SHP77 treated with DMSO at 0.1 percent for 48 hours (cell line): ENCODE measurements at regions not wholly inside any gene's neighbourhood (a gene's known extent, or its start where the extent isn't known, plus 50 kb on each side); places are given as distances from the start of the nearest gene placed in this dataset.

ENCODE experiments used
- DNase-seq: peaks from one replicate; lab custom pipeline; 2025; lab: John Stamatoyannopoulos, UW

DNA sequence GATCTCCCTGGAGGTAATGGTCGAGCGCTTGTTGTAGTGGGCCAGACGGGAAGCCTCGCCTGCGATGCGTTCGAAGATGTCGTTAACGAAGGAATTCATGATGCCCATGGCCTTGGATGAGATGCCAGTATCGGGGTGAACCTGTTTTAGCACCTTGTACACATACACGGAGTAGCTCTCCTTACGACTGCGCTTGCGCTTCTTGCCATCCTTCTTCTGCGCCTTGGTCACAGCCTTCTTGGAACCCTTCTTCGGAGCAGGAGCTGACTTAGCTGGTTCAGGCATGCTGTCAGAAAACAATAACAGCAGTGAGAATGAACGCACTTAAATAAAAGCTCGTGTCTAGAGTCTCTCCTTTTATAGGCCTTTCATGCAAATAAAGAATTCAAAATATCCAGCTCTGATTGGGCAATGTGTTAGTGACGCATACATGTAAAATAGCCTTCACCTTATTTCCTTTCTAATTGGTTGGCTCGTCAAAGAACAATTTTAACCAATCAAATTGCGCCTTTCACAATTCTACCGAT lies 129.2 kb downstream of the HFE start:
- DNase-seq: peak; percentile 97

GRCh38 chr6:26216886-26217713 lies 129.9 kb downstream of the HFE start:
- DNase-seq: no peak

DNA sequence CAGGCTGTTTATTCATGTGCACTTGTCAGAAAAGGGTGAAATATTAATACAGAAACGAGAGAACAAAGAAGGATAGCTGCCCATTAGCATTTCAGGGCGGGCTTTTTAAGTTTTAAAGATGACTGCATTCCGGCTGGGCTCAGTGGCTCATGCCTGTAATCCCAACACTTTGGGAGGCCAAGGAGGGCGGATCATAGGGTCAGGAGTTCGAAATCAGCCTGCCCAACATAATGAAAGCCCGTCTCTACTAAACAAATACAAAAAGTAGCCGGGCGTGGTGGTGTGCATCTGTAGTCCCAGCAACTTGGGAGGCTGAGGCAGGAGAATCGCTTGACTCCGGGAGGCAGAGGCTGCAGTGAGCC lies 130.5 kb downstream of the HFE start:
- no peak for DNase-seq

DNA sequence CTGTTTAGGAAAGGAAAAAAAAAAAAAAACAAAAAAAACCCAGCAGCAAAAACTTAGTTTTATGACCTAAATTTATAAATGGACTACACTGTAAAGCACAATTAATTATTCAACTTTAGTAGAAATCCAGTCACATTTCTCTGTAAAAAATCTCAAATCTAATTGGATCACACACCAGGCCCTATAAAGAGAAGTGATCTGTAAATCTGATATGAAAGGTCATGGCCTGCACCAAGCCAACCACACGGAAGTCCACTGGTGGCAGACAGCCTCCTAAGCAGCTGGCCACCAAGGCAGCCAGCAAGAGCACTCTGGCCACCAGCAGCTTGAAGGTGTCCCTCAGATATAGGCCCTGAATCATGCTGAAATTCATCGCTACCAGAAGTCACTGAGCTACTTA lies 131.6 kb downstream of the HFE start:
- DNase-seq: no peak

GRCh38 chr6:26220145-26220970 lies 133.1 kb downstream of the HFE start:
- DNase-seq: no peak

DNA sequence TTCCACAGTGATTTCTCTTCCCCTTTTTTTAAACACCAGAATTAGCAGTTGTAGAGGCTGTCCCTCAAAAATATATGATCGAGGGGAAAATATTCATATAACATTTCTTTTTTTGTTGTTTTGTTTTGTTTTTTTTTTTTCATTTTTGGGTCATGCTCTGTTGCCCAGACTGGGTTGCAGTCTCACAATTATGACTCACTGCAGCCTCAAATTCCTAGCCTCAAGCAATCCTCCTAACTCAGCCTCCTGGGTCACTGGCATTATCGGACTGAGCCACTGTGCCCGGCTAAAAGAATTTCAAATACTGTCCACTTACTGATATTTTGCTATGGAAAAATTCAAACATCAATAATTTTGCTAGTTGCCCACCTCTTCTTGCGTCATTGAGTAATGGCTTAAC lies 134.0 kb downstream of the HFE start:
- DNase-seq: no peak

DNA sequence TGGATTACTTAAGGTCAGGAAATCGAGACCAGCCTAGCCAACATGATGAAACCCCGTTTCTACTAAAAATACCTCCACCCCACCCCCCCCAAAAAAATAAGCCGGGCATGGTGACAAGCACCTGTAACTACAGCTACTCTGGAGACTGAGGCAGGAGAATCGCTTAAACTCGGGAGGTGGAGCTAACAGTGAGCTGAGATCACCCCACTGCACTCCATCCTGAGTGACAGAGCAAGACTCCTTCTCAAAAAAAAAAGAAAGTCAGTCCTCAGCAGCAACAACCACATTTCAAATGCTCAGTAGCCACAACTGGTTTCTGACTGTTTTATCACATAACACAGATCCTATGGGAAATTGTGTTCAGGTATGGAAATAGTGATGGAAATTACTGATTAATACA lies 135.3 kb downstream of the HFE start:
- no peak for DNase-seq

DNA sequence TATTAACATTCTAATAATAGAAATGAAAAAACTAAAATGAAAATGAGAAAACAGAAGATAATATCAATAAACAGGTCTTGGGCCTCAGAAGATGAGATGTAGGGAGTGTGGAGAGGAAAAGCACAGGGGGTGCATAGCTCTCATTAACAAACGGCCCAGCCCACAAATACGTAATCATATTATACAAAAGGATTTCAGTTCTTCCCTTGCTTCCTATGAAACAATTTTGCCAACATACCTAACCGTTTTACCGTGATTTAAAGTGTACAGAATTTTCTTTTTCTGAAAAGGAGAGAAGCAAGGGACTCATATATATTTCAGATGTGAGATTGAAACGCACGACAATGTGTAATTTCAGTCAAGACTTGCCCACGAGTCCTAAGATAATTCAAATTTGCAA lies 136.0 kb downstream of the HFE start:
- no peak for DNase-seq

- DNase-seq: peak; percentile 97
Observed at GRCh38 chr6:26223650-26224546, 136.7 kb downstream of the HFE start.

- DNase-seq: no peak
Observed at GRCh38 chr6:26224547-26224912, 137.3 kb downstream of the HFE start.

DNA sequence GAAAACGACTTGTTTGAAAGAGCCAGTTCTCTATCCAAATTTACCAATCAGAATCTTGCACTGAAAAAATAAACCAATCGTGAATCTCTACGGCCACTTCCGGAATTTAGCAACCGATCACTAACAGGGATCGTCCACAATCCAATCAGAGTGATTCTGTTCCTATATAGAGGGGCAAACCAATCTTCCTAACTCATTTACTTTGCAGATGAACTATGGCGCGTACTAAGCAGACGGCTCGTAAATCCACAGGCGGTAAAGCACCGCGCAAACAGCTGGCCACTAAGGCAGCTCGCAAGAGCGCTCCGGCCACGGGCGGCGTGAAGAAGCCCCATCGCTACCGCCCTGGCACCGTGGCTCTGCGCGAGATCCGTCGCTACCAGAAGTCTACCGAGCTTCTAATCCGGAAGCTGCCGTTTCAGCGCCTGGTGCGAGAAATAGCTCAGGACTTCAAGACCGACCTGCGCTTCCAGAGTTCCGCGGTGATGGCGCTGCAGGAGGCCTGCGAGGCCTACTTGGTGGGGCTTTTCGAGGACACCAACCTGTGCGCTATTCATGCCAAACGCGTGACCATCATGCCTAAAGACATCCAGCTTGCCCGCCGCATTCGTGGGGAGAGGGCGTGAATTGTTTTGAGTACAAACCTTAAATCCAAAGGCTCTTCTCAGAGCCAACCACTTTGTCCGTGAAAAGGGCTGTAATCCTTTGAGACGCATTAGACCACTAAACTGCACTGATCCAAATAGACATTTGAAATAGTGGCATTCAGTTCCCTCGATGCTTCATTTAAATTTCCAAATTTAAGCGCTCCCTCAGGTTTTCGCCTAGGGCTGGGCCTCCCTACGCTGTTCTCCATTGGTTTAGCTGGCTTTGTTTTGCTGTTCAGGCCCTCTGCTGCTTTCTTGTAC lies 138.0 kb downstream of the HFE start:
- no peak for DNase-seq

DNA sequence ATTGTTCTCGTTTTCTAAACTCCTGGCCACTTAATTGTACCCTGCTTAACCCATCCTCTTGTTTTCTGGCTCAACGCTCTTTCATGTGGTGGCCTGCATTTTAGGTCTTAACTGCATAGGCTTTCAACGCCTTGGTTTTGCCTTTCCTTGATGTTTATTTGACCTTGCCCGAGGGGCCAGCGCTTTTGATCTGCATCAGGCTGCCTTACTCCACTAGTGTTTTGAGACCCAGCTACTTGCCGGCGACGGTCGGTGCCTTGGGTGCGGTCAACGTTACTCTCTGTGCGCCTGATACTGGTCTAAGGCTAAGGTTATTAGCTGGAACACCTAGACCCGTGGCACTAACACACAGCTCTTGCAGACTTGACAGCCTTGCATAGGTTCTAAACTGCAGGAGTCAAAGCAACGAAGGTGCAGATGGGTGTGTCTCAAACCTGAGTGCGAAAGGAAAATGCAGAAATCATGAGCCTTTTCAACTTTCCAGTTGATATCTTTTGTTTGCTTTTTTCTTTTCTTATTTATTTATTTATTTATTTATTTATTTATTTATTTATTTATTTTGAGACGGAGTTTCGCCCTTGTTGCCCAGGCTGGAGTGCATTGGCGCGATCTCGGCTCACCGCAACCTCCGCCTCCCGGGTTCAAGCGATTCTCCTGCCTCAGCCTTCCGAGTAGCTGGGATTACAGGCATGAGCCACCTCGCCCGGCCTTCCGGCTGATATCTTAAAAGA lies 138.8 kb downstream of the HFE start:
- DNase-seq: no peak

DNA sequence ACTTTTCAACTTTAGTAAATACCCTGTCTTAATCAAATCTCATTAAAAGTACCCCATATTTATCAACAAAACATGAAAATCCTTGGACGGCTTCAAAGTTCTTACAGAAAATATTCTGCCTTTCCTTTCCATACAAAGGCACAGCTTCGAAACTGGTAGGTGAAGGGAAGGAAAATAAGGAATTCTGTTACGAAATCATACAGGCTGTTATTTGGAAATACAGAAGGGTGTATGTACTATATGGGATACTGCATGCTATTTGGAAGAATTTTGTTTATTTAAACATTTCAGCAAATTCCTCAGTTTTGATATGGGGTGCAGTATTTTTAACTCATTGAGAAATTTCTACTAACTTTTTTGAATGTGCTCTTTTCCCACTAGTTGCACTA lies 138.4 kb upstream of the BTN3A2 start:
- DNase-seq: no peak

- no peak for DNase-seq
Observed at GRCh38 chr6:26230351-26230750, 134.6 kb upstream of the BTN3A2 start.

DNA sequence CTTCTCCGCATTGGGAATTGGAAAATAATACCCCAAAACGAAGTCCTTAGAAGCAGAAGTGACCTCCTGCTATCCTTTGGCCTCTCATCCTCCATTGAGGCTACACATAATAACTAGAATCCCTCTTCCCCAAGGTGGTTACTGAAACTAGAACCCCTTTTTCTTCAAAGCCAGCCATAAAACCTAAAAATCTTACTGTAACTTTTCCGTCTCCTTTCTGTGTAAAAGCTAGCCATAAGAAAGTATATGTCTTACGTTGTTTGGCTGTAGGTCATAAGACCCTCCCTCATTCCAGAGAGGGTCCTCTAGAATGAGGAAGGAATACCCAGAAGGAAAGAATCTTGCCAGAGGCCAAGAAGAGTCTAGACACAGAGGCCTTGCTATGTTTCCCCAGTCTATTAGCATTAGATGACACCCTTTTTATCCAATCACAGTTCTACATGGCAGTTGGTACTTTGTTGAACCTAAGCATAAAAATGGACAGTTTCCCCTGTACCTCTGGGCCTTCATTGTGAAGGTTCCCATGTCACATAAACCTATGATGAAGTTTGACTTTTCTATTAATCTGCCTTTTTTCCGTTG lies 133.9 kb upstream of the BTN3A2 start:
- no peak for DNase-seq

DNA sequence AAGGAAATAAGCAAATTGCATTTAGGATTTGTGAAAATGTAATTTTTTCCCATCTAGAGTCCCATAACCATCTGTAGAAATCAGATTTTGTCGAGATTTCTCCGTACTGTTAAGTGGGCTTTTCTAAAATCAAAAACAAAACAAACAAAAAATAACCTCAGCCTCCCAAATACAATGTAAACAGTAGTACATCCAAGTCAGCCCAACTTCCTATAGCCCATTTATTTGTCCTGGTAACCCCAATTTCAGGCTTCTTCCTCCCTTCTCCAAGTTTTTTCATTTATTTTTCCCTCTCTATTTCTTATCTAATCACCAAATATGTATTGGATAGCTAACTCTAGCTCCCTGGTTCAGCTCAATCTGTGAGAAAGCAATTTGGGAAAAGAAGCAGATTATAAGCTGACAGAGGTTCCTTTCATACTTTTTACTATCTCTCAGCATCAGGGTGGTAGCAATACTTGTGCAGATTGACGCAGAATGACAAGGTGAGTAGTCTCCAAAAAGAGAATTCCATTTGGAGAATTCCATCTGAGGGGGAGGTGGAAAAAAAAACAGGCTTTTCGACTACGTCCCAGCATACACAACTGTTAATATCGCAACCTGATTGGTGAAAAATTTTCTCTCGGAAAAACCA lies 132.6 kb upstream of the BTN3A2 start:
- no peak for DNase-seq

- DNase-seq: no peak
Observed at GRCh38 chr6:26232940-26233648, 131.9 kb upstream of the BTN3A2 start.

DNA sequence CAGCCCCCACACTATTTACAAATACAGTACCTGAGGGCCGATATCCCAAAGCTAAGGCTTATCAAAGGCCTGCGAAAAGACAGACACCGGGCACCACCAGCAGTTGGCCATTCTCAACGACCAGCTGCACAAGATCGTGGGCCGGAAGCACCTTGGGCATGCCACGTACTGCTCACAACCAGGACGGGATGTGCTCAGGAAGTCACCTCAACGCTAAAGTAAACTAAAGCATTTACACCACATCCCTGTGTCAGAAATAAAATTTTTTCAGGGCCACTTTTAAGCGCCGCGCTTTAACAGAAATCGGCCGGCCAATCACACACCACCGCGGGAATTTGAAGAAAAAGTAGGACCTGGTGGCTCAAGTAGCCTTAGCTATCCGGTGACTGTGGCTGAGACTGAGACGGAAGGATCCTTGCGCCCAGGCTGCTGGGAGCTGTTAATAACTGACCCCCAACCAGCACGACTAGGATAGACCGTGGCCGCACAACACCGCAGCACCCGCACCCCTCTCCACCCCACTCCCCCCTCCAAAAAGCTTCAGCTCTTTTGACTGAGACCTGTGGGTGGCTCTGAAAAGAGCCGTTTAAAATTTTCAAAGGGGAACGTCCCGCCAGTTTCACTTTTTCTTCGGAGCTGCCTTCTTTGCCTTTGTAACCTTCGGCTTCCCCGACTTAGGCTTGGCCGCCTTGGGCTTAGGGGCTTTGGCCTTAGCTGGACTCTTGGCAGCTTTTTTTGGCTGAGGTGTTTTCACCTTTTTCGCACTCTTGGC lies 131.2 kb upstream of the BTN3A2 start:
- no peak for DNase-seq
